GM12864 (cell line): ENCODE measurements at regions not wholly inside any gene's neighbourhood (a gene's known extent, or its start where the extent isn't known, plus 50 kb on each side); places are given as distances from the start of the nearest gene placed in this dataset.

Experiments used
- DNase-seq: peaks from one replicate; pipeline ENCODE4 v3.0.0-alpha.2; 2011; ENCODE audit warnings: low read depth
- H3K4me3 ChIP-seq: 2 replicates; pipeline ENCODE4 v1.5.1; 2011; ENCODE audit warnings: mild to moderate bottlenecking, low read depth, low read length, control low read depth
- CTCF ChIP-seq: IDR thresholded peaks from 2 replicates; pipeline ENCODE4 v1.5.1; 2011; ENCODE audit warnings: low read depth, mild to moderate bottlenecking, moderate library complexity, low read length, control low read depth, inconsistent platforms; ENCODE audit errors: missing control alignments

DNA sequence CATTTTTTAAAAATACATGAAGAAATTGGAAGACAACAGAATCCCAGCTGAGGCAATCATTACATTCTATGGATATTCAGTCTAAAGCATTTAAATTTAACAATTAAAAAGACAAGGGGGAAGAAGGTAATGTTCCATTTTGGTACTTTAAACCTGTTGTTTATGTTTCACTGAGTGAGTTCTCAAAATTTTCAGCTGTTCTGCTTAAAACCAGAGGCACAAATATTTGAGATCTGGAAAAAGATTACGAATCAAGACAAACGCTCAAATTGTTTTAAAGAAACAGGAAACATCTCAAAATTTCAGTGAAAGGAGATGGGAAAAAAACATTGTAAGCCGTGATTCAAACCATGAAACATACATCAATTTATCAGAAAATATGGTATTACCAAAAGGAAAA is 656.2 kb upstream of the CHAC2 start:
- no peak for DNase-seq
- no peak for TF ChIP-seq CTCF
- no peak overlapping the region for H3K4me3 ChIP-seq

DNA sequence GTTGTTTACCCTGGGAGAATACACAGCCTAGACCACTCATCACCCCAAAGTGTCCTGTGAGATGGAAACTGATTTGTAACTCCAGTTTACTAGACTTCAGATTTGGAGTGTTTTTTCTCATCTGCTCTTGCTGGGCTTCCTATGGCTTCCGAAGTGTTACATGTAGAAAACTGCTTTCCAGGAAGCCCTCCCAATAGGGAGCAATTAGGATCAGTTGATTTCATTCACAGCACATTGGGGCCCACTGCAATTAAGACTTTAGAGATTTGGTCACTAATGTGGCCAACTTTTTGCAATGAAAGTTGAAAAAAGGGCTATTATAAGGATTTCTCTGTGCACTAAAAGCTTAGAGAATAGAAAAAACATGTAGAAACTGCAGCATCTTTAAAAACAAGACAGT is 656.6 kb upstream of the CHAC2 start:
- no peak for TF ChIP-seq CTCF
- no peak overlapping the region for H3K4me3 ChIP-seq
- DNase-seq: no peak

GRCh38 chr2:53108246-53108645 is 659.4 kb upstream of the CHAC2 start:
- TF ChIP-seq CTCF: no peak
- no peak for DNase-seq
- H3K4me3 ChIP-seq: no peak overlapping the region

DNA sequence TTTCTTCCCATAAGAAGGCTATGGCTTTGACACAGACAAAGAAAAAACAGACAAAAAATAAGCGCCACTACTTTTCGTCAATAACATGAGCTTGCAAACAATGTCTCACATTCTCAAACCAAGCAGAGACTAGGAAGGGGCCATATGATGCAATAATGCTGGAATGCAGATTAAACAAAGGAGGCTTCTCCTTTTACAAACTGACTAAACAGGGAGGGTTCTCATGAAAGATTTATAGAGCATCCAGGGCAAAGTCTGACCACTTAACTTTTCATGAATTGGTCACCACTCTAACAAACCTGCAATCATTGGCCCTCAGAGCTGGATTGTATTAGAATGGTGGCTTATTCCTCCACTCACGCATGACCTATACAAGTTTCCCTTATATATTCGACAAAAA is 663.3 kb upstream of the CHAC2 start:
- TF ChIP-seq CTCF: no peak
- DNase-seq: no peak
- no peak overlapping the region for H3K4me3 ChIP-seq

DNA sequence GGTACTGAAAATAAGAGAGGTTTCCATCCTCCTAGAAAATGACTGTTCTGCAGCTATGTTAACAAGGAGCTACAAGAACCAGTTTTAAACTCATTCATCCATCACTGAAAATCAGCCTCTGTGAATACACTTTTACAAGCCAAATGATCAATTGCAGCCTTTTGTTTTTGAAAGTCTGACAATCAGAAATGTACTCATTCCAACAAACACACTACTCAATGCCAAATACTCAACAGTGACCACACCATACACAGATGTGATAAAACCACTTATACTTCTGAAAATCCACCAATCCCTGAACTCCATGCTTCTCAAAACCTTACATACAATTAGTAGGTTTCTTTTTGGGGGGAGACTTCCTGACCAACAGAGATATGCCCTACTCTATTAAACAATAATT is 663.9 kb upstream of the CHAC2 start:
- no peak for DNase-seq
- TF ChIP-seq CTCF: no peak
- no peak overlapping the region for H3K4me3 ChIP-seq

DNA sequence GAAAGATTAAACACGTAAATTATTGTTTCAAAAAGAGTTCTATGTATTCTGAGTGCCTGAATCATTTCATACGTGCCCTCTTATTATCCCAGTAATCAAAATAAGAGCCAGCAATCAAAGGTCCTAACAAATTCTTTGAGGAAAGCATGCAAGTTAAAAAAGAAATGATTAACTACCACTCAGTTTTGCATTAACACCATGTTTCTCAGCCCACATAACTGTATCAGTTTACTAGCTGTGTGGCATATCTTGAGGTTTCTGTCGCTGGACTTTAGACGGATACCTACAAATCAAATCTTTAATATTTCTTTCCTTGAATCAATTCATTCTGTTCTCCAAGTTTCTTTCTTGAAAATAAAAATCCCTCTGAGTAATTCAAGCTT is 668.9 kb upstream of the CHAC2 start:
- no peak for DNase-seq
- TF ChIP-seq CTCF: no peak
- no peak overlapping the region for H3K4me3 ChIP-seq

DNA sequence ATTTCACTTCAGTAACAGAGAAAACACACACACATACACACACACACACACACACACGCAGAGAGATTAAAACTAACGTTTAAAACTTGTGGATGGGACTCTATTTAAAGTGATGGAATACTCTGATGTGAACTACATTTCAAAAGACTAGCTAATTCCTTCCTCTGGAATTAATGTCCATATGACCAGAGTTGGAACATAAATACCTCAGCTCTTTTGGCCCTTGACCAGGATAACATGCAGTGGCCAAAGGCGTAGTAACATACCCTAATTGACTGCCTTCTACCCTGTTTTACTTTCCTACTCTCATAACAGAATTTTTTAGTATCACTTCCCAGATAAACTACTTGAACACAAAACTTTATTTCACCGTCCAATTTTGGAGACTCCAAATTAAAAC is 671.3 kb upstream of the CHAC2 start:
- H3K4me3 ChIP-seq: no peak overlapping the region
- no peak for DNase-seq
- no peak for TF ChIP-seq CTCF
